ENCODE measurements at regions not wholly inside any gene's neighbourhood (a gene's known extent, or its start where the extent isn't known, plus 50 kb on each side); places are given as distances from the start of the nearest gene placed in this dataset.

DNA sequence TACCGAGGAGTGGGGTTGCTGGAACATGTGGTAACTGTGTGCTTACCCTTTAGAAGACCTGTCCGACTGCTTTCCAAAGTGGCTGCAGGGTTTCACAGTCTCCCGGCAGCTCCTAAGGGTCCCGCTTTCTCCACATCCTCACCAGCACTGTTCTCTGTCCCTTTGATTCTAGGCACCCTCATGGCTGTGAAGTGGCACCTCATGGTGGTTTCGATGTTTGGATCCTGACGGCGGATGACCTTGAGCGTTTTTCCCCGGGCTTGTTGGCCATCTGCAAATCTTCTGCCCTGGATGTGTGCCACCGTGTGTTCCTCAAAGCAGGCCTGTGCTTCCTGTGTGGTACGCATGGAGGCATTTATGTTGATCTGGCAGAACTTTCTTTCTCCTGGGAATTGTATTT is 292.5 kb upstream of the HDAC4 start:
- TF ChIP-seq, protein P1, sequence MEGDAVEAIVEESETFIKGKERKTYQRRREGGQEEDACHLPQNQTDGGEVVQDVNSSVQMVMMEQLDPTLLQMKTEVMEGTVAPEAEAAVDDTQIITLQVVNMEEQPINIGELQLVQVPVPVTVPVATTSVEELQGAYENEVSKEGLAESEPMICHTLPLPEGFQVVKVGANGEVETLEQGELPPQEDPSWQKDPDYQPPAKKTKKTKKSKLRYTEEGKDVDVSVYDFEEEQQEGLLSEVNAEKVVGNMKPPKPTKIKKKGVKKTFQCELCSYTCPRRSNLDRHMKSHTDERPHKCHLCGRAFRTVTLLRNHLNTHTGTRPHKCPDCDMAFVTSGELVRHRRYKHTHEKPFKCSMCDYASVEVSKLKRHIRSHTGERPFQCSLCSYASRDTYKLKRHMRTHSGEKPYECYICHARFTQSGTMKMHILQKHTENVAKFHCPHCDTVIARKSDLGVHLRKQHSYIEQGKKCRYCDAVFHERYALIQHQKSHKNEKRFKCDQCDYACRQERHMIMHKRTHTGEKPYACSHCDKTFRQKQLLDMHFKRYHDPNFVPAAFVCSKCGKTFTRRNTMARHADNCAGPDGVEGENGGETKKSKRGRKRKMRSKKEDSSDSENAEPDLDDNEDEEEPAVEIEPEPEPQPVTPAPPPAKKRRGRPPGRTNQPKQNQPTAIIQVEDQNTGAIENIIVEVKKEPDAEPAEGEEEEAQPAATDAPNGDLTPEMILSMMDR (IDR thresholded peaks at IDR 0.05; ENCODE audit: low read depth, low read length) = no peak
- DNase-seq (ENCODE audit: extremely low read depth, low read depth) = no peak

DNA sequence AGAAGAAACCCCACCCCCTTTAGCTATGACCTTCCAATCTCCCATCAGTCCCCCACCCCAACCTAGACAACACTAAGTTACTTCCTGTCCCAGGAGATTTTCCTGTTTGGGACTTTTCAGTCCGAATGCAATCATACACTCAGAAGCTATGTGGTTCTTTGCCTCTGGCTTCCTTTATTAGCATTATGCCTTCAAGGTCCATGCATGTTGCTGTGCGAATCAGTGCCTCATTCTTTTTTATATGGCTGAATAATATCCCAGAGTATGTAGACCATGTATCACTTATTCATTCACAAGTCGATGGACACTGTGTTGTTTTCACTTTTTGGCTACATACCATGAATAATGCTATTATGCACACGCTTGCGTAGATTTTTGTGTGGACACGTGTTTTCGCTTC is 292.1 kb upstream of the HDAC4 start:
- TF ChIP-seq, protein P1 (IDR thresholded peaks at IDR 0.05; ENCODE audit: low read depth, low read length) = no peak
- DNase-seq (ENCODE audit: extremely low read depth, low read depth) = no peak

GRCh38 chr2:239692362-239692851 is 291.6 kb upstream of the HDAC4 start:
- no peak for DNase-seq (ENCODE audit: extremely low read depth, low read depth)
- TF ChIP-seq, protein P1 (IDR thresholded peaks at IDR 0.05; ENCODE audit: low read depth, low read length) = no peak

DNA sequence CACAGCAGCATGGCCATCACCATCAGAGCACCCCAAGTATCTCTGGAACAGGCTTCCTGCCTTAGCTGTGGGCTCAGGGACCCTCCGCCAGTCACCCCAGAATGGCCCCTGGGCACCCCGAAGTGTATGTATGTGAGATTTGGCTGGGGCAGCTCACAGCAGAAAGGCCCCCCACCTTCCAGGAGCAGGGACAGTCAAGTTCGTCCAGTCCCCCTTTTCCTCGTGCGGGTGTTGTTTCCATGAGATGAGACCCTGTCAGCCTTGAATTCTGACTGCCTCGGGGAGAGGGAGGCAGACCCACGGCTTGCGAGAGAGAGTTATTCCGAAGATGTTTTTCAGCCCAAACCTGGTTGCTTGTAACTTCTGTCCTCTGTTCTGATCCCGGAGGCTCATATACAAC is 290.9 kb upstream of the HDAC4 start:
- TF ChIP-seq, protein P1 (IDR thresholded peaks at IDR 0.05; ENCODE audit: low read depth, low read length) = no peak
- DNase-seq (ENCODE audit: extremely low read depth, low read depth) = no peak

DNA sequence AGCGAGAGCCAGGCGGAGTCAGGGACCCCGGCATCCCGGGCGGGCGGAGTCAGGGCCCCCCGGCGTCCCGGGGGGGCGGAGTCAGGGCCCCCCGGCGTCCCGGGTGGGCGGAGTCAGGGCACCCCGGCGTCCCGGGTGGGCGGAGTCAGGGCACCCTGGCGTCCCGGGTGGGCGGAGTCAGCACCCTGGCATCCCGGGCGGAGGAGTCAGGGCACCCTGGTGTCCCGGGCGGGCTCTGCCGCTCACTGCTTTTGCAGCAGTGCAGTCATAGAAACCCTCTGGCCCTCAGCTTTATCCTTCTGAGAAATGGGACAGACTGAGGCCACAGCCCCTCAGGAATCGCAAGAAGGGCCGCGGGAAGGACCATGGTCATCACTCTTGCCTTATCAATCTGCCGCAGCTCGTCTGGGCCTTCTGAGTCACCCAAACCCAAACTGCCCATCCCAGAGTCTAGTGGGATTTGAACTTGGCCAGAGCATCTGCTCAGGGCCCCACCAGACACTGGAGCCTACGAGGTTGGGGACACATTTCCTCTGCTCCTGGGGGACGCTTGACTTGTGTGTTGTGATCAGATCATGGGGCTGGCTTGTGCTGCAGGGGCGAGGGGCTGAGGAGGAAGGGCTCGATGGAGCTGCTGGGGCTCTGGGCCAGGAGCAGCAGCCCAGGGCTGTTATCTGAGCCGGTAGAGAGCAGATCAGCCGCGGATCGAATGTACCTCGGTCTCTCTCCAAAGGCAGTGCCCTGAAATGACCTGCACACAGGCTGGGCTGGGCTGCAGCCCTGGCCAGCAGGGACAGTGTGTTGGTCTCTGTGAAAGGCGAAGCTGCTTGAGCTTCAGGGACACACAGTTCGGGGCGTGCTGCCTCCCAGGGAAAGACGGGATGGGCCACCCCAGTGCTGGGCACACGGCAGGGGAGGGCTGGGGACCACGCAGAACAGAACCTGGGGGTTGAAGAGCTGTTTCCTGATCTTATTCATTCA is 290.1 kb upstream of the HDAC4 start:
- DNase-seq (ENCODE audit: extremely low read depth, low read depth) = no peak
- TF ChIP-seq, protein P1 (IDR thresholded peaks at IDR 0.05; ENCODE audit: low read depth, low read length) = no peak

GRCh38 chr2:239689985-239690384 is 289.2 kb upstream of the HDAC4 start:
- DNase-seq (ENCODE audit: extremely low read depth, low read depth) = no peak
- TF ChIP-seq, protein P1 (IDR thresholded peaks at IDR 0.05; ENCODE audit: low read depth, low read length) = no peak

- DNase-seq (ENCODE audit: extremely low read depth, low read depth) = no peak
- TF ChIP-seq, protein P1 (IDR thresholded peaks at IDR 0.05; ENCODE audit: low read depth, low read length) = no peak
Observed at GRCh38 chr2:239689410-239689809, 288.6 kb upstream of the HDAC4 start.
